Aorta (tissue), 5 donors: ENCODE measurements at regions not wholly inside any gene's neighbourhood (a gene's known extent, or its start where the extent isn't known, plus 50 kb on each side); places are given as distances from the start of the nearest gene placed in this dataset.

Source experiments
- ATAC-seq: fragments of 200-7000 bp; cut with Tn5 transposase; one replicate; pipeline ENCODE4 v1.9.1; 2022; ENCODE audit warnings: moderate library complexity; ENCODE audit not compliant: low FRiP score
- DNase-seq, 2 donors: peaks; one replicate each; pipeline ENCODE4 v3.0.0-alpha.2; 2020
- H3K27ac ChIP-seq, 2 donors: one replicate each; pipeline ENCODE4 v1.5.1; 2013; ENCODE audit warnings: low read length in 2 of 2, mild to moderate bottlenecking in 2 of 2, moderate library complexity in 2 of 2, control low read depth in 1 of 2, inconsistent platforms in 1 of 2, low read depth in 1 of 2
- H3K27me3 ChIP-seq, 2 donors: one replicate each; pipeline ENCODE4 v1.6.1; 2013; ENCODE audit warnings: control low read depth in 1 of 2, low read length in 1 of 2, mild to moderate bottlenecking in 1 of 2, moderate library complexity in 1 of 2; ENCODE audit not compliant: insufficient read depth in 2 of 2, control insufficient read depth in 1 of 2
- H3K36me3 ChIP-seq, 2 donors: one replicate each; pipeline ENCODE4 v1.6.1; 2013; ENCODE audit warnings: control low read depth in 1 of 2, low read length in 1 of 2, mild to moderate bottlenecking in 1 of 2; ENCODE audit not compliant: insufficient read depth in 2 of 2, control insufficient read depth in 1 of 2
- H3K4me1 ChIP-seq, 2 donors: one replicate each; pipeline ENCODE4 v1.6.1; 2013; ENCODE audit warnings: low read length in 2 of 2, control low read depth in 1 of 2, mild to moderate bottlenecking in 1 of 2, moderate library complexity in 1 of 2; ENCODE audit not compliant: insufficient read depth in 2 of 2, control insufficient read depth in 1 of 2
- H3K4me3 ChIP-seq, 2 donors: one replicate each; pipeline ENCODE4 v1.5.1; 2013; ENCODE audit warnings: low read length in 2 of 2, control low read depth in 1 of 2, mild to moderate bottlenecking in 1 of 2
- H3K9me3 ChIP-seq: one replicate; pipeline ENCODE4 v1.6.1; 2013; ENCODE audit warnings: mild to moderate bottlenecking, low read length; ENCODE audit not compliant: control insufficient read depth
- WGBS, 2 donors: extraction: QIAGEN DNeasy Blood & Tissue Kit; methylation state at CpG; one replicate each; pipeline ENCODE4 v1.1.7; 2013; 5-methylcytosine and 5-hydroxymethylcytosine counted together
- intact Hi-C, 2 donors: fragments of 100-400 bp; cut with DNase I; formaldehyde crosslinking; loops; one replicate each; pipeline versions ENCODE4 v1.14.2 to v1.15.0; 2022
- donor health status: healthy with polysubstance abuse.
- donor health status: Bipolar disorder and iron deficiency.
- donor health status: DM: no; HTN: no; CAD: no.
- donor health status: DM: no; HTN: no; CAD: no.
- donor health status: DM: yes; HTN: yes; CAD: no.

GRCh38 chr16:80122115-80122514 is 418.7 kb upstream of the DYNLRB2 start:
- DNase-seq: peak in 1 of 2 donors; percentile 58
- Histone ChIP-seq H3K9me3 (no peaks in the 10 kb centered on the region), H3K36me3 (no peaks in the 10 kb centered on the region), H3K4me3 (no peak overlapping the region), H3K4me1 (no peaks in the 10 kb centered on the region), H3K27ac (no peak overlapping the region), H3K27me3 (no peaks in the 10 kb centered on the region)
- intact Hi-C loops: no loop called here
- ATAC-seq: peak; percentile 23
- 5 to 10% methylated on average over 9 of the region's 9 CpGs for WGBS, 2 donors

GRCh38 chr16:80121522-80121909 is 419.3 kb upstream of the DYNLRB2 start:
- H3K36me3 ChIP-seq: no peaks in the 10 kb centered on the region
- 68 to 69% methylated on average over 3 of the region's 3 CpGs for WGBS, 2 donors
- no peak overlapping the region for H3K4me3 ChIP-seq
- no peak for DNase-seq
- no peak for ATAC-seq
- no peak overlapping the region for H3K27ac ChIP-seq
- H3K9me3 ChIP-seq: no peaks in the 10 kb centered on the region
- intact Hi-C loops: no loop called here
- no peaks in the 10 kb centered on the region for H3K27me3 ChIP-seq
- H3K4me1 ChIP-seq: no peaks in the 10 kb centered on the region

- Histone ChIP-seq H3K36me3 (no peaks in the 10 kb centered on the region), H3K4me3 (no peak overlapping the region), H3K27ac (no peak overlapping the region), H3K4me1 (no peaks in the 10 kb centered on the region), H3K9me3 (no peaks in the 10 kb centered on the region), H3K27me3 (no peaks in the 10 kb centered on the region)
- DNase-seq: no peak
- ATAC-seq: no peak
- 58 to 67% methylated on average over 3 of the region's 3 CpGs for WGBS, 2 donors
- intact Hi-C loops: no loop called here
These were observed 419.8 kb upstream of the DYNLRB2 start for GRCh38 chr16:80120899-80121521.

- no peak overlapping the region for H3K4me3 ChIP-seq
- H3K4me1 ChIP-seq: no peaks in the 10 kb centered on the region
- no peaks in the 10 kb centered on the region for H3K27me3 ChIP-seq
- ATAC-seq (no peak), DNase-seq (no peak)
- intact Hi-C loops: no loop called here
- H3K27ac ChIP-seq: no peak overlapping the region
- H3K36me3 ChIP-seq: no peaks in the 10 kb centered on the region
- WGBS, 2 donors: 88 to 89% methylated on average over 4 of the region's 4 CpGs
- no peaks in the 10 kb centered on the region for H3K9me3 ChIP-seq
These were observed 423.1 kb upstream of the DYNLRB2 start for GRCh38 chr16:80117556-80118130.

GRCh38 chr16:80116711-80117110 is 424.1 kb upstream of the DYNLRB2 start:
- no peak overlapping the region for H3K4me3 ChIP-seq
- H3K27me3 ChIP-seq: peaks cover 0 to 2% of the 10 kb centered on the region in 2 donors
- H3K4me1 ChIP-seq: no peaks in the 10 kb centered on the region
- H3K9me3 ChIP-seq: no peaks in the 10 kb centered on the region
- H3K36me3 ChIP-seq: no peaks in the 10 kb centered on the region
- intact Hi-C loops: no loop called here
- DNase-seq (no peak), ATAC-seq (no peak)
- H3K27ac ChIP-seq: no peak overlapping the region

GRCh38 chr16:80114699-80115098 is 426.1 kb upstream of the DYNLRB2 start:
- Histone ChIP-seq H3K4me1 (no peaks in the 10 kb centered on the region), H3K36me3 (no peaks in the 10 kb centered on the region), H3K27me3 (peaks cover 0 to 2% of the 10 kb centered on the region in 2 donors), H3K27ac (no peak overlapping the region), H3K4me3 (no peak overlapping the region), H3K9me3 (no peaks in the 10 kb centered on the region)
- intact Hi-C loops: no loop called here
- WGBS, 2 donors: 69 to 79% methylated on average over 2 of the region's 2 CpGs
- DNase-seq (no peak), ATAC-seq (no peak)

GRCh38 chr16:80113873-80114574 is 426.8 kb upstream of the DYNLRB2 start:
- intact Hi-C loops: no loop called here
- no peak overlapping the region for H3K27ac ChIP-seq
- H3K36me3 ChIP-seq: no peaks in the 10 kb centered on the region
- DNase-seq (no peak), ATAC-seq (no peak)
- H3K27me3 ChIP-seq: peaks cover 0 to 2% of the 10 kb centered on the region in 2 donors
- H3K9me3 ChIP-seq: no peaks in the 10 kb centered on the region
- 64 to 65% methylated on average over 4 of the region's 4 CpGs for WGBS, 2 donors
- no peaks in the 10 kb centered on the region for H3K4me1 ChIP-seq
- H3K4me3 ChIP-seq: no peak overlapping the region

- ATAC-seq (no peak), DNase-seq (no peak)
- 74 to 78% methylated on average over 7 of the region's 7 CpGs for WGBS, 2 donors
- no peaks in the 10 kb centered on the region for H3K36me3 ChIP-seq
- H3K9me3 ChIP-seq: no peaks in the 10 kb centered on the region
- H3K4me1 ChIP-seq: no peaks in the 10 kb centered on the region
- intact Hi-C loops: no loop called here
- peaks cover 0 to 2% of the 10 kb centered on the region in 2 donors for H3K27me3 ChIP-seq
- no peak overlapping the region for H3K4me3 ChIP-seq
- H3K27ac ChIP-seq: no peak overlapping the region
These were observed 431.2 kb upstream of the DYNLRB2 start for GRCh38 chr16:80109581-80109980.

GRCh38 chr16:80107900-80108299 is 432.9 kb upstream of the DYNLRB2 start:
- DNase-seq (no peak), ATAC-seq (no peak)
- intact Hi-C loops: no loop called here
- Histone ChIP-seq H3K36me3 (no peaks in the 10 kb centered on the region), H3K4me1 (no peaks in the 10 kb centered on the region), H3K9me3 (no peaks in the 10 kb centered on the region), H3K27ac (no peak overlapping the region), H3K27me3 (peaks cover 0 to 2% of the 10 kb centered on the region in 2 donors), H3K4me3 (no peak overlapping the region)
- 95 to 96% methylated on average over 3 of the region's 3 CpGs for WGBS, 2 donors
